ENCODE measurements at regions not wholly inside any gene's neighbourhood (a gene's known extent, or its start where the extent isn't known, plus 50 kb on each side); places are given as distances from the start of the nearest gene placed in this dataset.

- no peak for DNase-seq (ENCODE audit: low read depth, low spot score)
Observed at GRCh38 chr7:17129218-17129617, 169.2 kb upstream of the AHR start.

- no peak for DNase-seq (ENCODE audit: low read depth, low spot score)
Observed at GRCh38 chr7:17130281-17131059, 168.0 kb upstream of the AHR start.

- no peak for DNase-seq (ENCODE audit: low read depth, low spot score)
Observed at GRCh38 chr7:17131060-17131345, 167.4 kb upstream of the AHR start.

- DNase-seq (ENCODE audit: low read depth, low spot score) = no peak
Observed at GRCh38 chr7:17131983-17132655, 166.3 kb upstream of the AHR start.

GRCh38 chr7:17132726-17133125, 165.7 kb upstream of the AHR start:
- DNase-seq (ENCODE audit: low read depth, low spot score) = no peak

- no peak for DNase-seq (ENCODE audit: low read depth, low spot score)
Observed at GRCh38 chr7:17133977-17134376, 164.5 kb upstream of the AHR start.

- DNase-seq (ENCODE audit: low read depth, low spot score) = no peak
Observed at GRCh38 chr7:17134786-17135185, 163.7 kb upstream of the AHR start.

GRCh38 chr7:17136126-17136525, 162.3 kb upstream of the AHR start:
- no peak for DNase-seq (ENCODE audit: low read depth, low spot score)

GRCh38 chr7:17139081-17139480, 159.4 kb upstream of the AHR start:
- no peak for DNase-seq (ENCODE audit: low read depth, low spot score)

- no peak for DNase-seq (ENCODE audit: low read depth, low spot score)
Observed at GRCh38 chr7:17140406-17140805, 158.0 kb upstream of the AHR start.

GRCh38 chr7:17142831-17143541, 155.5 kb upstream of the AHR start:
- no peak for DNase-seq (ENCODE audit: low read depth, low spot score)

- no peak for DNase-seq (ENCODE audit: low read depth, low spot score)
Observed at GRCh38 chr7:17144322-17144721, 154.1 kb upstream of the AHR start.

GRCh38 chr7:17146621-17147020, 151.8 kb upstream of the AHR start:
- no peak for DNase-seq (ENCODE audit: low read depth, low spot score)

- no peak for DNase-seq (ENCODE audit: low read depth, low spot score)
Observed at GRCh38 chr7:17147409-17147808, 151.0 kb upstream of the AHR start.

- no peak for DNase-seq (ENCODE audit: low read depth, low spot score)
Observed at GRCh38 chr7:17150018-17150417, 148.4 kb upstream of the AHR start.

- DNase-seq (ENCODE audit: low read depth, low spot score) = no peak
Observed at GRCh38 chr7:17152721-17153120, 145.7 kb upstream of the AHR start.

GRCh38 chr7:17153536-17153935, 144.9 kb upstream of the AHR start:
- DNase-seq (ENCODE audit: low read depth, low spot score) = no peak

- no peak for DNase-seq (ENCODE audit: low read depth, low spot score)
Observed at GRCh38 chr7:17155529-17155928, 142.9 kb upstream of the AHR start.

- DNase-seq (ENCODE audit: low read depth, low spot score) = no peak
Observed at GRCh38 chr7:17158261-17158660, 140.2 kb upstream of the AHR start.

- DNase-seq (ENCODE audit: low read depth, low spot score) = no peak
Observed at GRCh38 chr7:17159500-17160037, 138.9 kb upstream of the AHR start.

GRCh38 chr7:17166824-17167379, 131.6 kb upstream of the AHR start:
- DNase-seq (ENCODE audit: low read depth, low spot score) = no peak

GRCh38 chr7:17168416-17168815, 130.0 kb upstream of the AHR start:
- no peak for DNase-seq (ENCODE audit: low read depth, low spot score)
